ENCODE measurements at regions not wholly inside any gene's neighbourhood (a gene's known extent, or its start where the extent isn't known, plus 50 kb on each side); places are given as distances from the start of the nearest gene placed in this dataset.

GRCh38 chr1:200301152-200301551, 108.7 kb downstream of the ZNF281 start:
- in situ Hi-C loops (cut with HindIII; ENCODE audit: extremely low pct_ligation_motif_present, low pct_unique_long_range_greater_than_20kb) (no loop called here), intact Hi-C loops (cut with micrococcal nuclease; ENCODE audit: unreplicated experiment) (loop anchor here (5.0 to 10.0 kb wide), 2 partner anchors 111 to 166 kb away; partner anchors contain the start of gene ZNF281)
- Histone ChIP-seq H4K20me1 (ENCODE audit: insufficient read depth, low read length) (no peaks in the 10 kb centered on the region), H3K9me3 (ENCODE audit: low read length) (no peaks in the 10 kb centered on the region), H3K4me3 (replicated peaks in 1 of 3; ENCODE audit: insufficient read depth in 1 of 3, low read depth in 2 of 3, low read length in 3 of 3) (peak overlapping the region in 2 of 3 experiments; percentile 67 to 73; a peak in 4 of 6 replicates), H3K27me3 (ENCODE audit: control insufficient read depth in 1 of 2, insufficient read depth in 2 of 2, low read length in 2 of 2) (peaks cover 0 to 14% of the 10 kb centered on the region in 2 experiments; a peak in 2 of 5 replicates), H3K4me2 (ENCODE audit: low read depth, low read length) (peak overlapping the region; percentile 89), H3K27ac (ENCODE audit: extremely low read length, insufficient read depth, low read length) (no peak overlapping the region), H3K79me2 (ENCODE audit: insufficient read depth, low read length) (no peaks in the 10 kb centered on the region), H3K36me3 (replicated peaks in 1 of 2; ENCODE audit: control insufficient read depth in 1 of 2, insufficient read depth in 2 of 2, low read length in 2 of 2) (no peaks in the 10 kb centered on the region), H3K9ac (ENCODE audit: insufficient read depth, low read depth, low read length) (peak overlapping the region; percentile 29; the same call in 1 of the 2 replicates), H3K4me1 (ENCODE audit: insufficient read depth, low read length) (peaks cover 51% of the 10 kb centered on the region), H2AFZ (ENCODE audit: low read length) (no peak overlapping the region)
- 72% methylated on average over 3 of the region's 3 CpGs for WGBS (ENCODE audit: low lambda C conversion rate)
- BruUV-seq (replicated peaks), result no TSS peak
- ATAC-seq (no peak), DNase-seq (ENCODE audit: low spot score) (no peak), FAIRE-seq (no peak)
- POLR2A ChIA-PET, result interaction anchor here (0.6 to 2.2 kb wide), 4 partner anchors 9 to 595 kb away, joined by 3 to 7 read pairs (median 5); no protein-coding TSS in a partner anchor
- CTCF ChIA-PET (ENCODE audit: low intra/inter-chr PET ratio, low total read pairs), result no interaction called here
- no peak for TF ChIP-seq ZNF275 (CRISPR knock-in tag; IDR thresholded peaks at IDR 0.05; ENCODE audit: borderline replicate concordance)
- TF ChIP-seq UBTF (CRISPR knock-in tag; IDR thresholded peaks at IDR 0.05), result no peak
- TF ChIP-seq REL (CRISPR knock-in tag; conservative IDR thresholded peaks at IDR 0.05), result no peak
- 0 out of 2 replicates have a peak, but pooled peaks have one; percentile 40 for TF ChIP-seq SMAD1 (CRISPR knock-in tag; IDR thresholded peaks at IDR 0.05; ENCODE audit: borderline replicate concordance, low read depth)
- TF ChIP-seq MIXL1 (CRISPR knock-in tag; IDR thresholded peaks at IDR 0.05), result no peak
- peak; percentile 92 for TF ChIP-seq ZNF121 (CRISPR knock-in tag; IDR thresholded peaks at IDR 0.05)
- no peak for TF ChIP-seq ZNF460 (CRISPR knock-in tag; IDR thresholded peaks at IDR 0.05; ENCODE audit: borderline replicate concordance)
- TF ChIP-seq PAXIP1 (CRISPR knock-in tag; conservative IDR thresholded peaks at IDR 0.05), result no peak
- no peak for TF ChIP-seq TRAFD1 (CRISPR knock-in tag; IDR thresholded peaks at IDR 0.05; ENCODE audit: borderline replicate concordance)
- TF ChIP-seq ZNF512B (CRISPR knock-in tag; IDR thresholded peaks at IDR 0.05; ENCODE audit: borderline replicate concordance), result no peak

Measured in HepG2 (cell line).